ENCODE measurements at regions not wholly inside any gene's neighbourhood (a gene's known extent, or its start where the extent isn't known, plus 50 kb on each side); places are given as distances from the start of the nearest gene placed in this dataset.

DNA sequence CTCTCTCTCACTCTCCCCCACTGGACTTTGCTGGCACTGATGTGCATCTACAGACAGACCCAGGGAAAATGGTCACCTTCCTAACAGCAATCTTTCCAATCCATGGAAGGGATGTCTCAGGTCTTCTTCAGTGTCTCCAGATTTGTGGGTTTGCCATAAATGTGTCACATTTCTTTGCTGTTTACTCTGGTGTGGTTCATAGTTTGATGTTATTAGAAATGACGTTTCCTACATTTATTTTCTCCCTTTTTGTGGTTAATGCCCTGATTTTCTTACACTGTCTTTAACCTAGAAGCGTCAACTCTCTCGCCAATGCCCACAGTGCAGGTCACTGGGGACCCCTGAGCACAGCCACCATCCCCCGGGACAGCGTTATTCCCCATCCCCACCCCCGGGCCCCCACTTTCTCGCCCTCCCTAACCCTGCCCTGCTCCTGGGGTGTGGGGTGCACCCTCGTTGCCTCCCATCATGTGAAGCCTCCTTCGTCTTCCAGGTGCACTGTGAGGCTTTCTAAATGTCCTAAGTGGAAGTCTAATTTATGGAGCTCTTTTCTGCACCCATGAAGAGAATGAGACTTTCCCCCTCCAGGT is 86.5 kb downstream of the YTHDF1 start:
- DNase-seq (ENCODE audit: low spot score), result peak; percentile 7
- intact Hi-C loops (cut with DNase I), result no loop called here

DNA sequence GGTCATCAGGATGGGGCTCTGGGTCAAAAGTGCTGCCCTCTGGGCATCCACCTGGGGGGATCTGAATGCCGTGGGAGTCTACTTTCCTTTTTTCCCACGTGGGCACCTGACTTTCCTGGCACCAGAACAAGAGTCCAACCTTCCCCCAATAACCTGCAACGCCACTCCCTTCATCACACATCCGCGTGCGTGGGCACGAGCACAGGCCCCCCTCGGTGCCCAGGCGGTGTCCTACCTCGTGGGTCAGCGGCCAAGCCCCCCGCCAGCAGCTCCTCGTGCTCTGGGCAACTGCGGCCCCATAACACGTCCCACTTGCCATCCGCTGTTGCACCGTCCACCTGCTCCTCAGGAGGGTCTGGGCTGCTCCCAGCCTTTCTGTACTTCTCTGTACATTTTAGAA is 87.0 kb downstream of the YTHDF1 start:
- intact Hi-C loops (cut with DNase I), result no loop called here
- DNase-seq (ENCODE audit: low spot score), result peak; percentile 27

DNA sequence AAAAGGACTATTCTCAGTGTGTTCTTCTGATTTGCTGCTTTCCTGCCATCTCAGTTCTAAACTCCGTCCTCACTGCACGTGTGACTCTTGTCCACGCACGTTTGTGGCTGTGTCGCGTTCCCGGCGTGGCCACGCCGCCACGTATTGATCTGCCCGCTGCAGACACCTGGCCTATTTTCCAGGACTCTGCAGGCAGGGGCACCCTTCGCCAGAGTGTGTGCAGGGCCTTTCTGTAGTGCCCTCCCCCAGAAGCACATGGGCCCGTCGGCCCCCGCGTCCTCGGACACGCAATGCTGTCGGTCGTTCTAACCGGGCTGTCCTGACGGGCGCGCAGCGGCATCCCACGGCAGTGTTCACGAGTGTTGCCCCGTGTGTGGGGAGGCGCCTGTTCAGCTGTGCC is 87.6 kb downstream of the YTHDF1 start:
- intact Hi-C loops (cut with DNase I), result no loop called here
- DNase-seq (ENCODE audit: low spot score), result peak; percentile 66

DNA sequence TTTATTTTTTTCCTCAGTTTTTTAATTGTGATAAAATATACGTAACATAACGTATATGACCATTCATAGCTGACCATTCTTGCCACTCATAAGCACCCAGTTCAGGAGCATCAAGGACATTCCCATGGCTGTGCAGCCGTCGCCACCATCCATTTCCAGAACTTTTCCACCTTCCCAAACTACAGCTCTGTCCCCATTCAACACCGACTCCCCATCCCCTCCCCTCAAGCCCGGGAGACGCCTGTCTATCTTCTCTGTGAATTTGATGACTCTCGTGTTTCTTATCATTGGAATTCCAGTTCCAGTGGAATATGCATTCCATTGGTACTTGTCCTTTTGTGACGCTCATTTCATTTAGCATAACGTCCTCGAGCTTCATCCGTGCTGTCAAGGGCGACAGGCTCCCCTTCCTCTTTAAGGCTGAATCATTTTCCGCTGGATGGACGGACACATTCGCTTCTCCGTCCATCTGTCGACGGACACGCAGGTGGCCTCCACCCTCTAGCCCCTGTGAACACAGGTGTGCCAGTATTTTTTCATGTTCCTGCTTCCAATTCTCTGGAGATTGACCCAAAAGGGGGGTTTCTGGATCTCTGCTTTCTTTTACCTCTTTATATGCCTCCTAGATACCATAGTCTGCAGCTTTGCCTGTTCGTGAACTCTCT is 88.1 kb downstream of the YTHDF1 start:
- intact Hi-C loops (cut with DNase I), result no loop called here
- peak; percentile 49 for DNase-seq (ENCODE audit: low spot score)

DNA sequence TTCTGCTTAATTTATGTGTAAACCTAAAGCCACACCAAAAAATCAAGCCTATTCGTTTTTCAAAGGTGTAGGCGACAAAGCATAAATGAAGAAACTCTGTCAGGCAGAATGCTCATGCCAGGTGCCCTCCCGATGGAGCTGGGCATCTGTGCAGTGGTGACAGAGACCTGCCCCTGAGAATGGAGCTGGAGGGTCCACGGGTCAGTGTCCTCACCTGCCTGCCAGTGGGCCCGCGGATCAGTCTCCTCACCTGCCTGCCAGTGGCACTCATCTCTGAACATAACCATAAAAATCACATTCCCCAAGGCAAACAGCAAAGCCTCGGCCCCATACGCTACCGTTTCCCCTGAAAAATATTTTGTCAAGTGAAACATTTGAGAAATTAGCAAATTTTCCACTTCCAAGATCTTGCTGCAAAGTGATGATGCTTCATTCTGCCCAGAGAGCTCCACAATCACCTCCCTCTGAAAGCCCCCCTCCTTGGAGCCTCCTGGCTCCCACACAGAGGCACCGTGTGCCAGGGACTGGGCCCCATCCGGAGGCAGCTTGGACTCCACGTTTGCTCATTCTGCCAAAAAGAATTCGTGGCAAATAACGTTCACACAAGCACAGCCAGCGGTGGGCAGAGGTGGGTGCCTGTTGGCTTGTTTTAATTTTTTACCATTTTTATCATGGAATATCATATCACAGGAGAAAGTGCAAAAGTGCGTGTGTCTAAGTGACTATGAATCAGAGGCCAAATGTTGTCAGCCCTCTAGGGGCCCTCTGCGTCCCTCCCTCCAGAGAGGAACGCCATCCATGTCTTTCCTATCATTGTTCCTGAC is 88.8 kb downstream of the YTHDF1 start:
- DNase-seq (ENCODE audit: low spot score), result peak; percentile 20
- intact Hi-C loops (cut with DNase I), result no loop called here

DNA sequence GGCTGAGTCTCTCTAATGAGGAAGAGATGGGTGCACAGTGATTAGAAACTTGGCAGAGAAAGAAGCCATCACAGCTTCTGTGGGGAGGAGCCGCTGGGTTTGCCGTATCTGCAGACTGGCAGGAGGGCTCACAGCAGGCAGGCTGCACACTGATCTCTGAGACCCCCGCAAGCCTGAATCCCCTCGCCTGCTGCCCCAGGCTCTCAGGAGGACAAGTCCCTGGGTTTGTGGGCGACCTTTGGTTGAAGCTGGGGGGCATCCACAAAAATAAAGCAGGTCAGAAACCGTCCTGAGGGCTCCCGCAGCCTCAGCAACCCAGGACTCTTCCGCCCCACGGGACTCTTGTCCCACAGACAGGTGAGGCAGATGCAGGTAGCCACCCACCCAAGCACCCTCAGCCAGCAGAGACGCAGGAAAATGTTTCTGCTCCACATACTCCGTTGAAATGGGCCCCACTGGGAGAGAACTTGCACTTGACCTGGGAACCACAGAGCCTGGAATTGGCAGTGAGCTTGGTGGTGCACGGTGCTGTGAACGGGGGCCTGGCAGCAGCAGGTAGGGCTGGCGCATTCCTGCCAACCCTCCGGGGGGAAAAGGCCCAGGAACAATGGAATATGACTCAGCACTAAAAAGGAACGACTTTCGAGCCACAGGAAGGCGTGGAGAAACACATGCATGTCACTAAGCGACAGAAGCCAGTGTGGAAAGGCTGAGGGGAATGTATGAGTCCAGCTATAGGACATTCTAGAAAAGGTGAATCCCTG is 89.9 kb downstream of the YTHDF1 start:
- intact Hi-C loops (cut with DNase I), result no loop called here
- peak; percentile 53 for DNase-seq (ENCODE audit: low spot score)

DNA sequence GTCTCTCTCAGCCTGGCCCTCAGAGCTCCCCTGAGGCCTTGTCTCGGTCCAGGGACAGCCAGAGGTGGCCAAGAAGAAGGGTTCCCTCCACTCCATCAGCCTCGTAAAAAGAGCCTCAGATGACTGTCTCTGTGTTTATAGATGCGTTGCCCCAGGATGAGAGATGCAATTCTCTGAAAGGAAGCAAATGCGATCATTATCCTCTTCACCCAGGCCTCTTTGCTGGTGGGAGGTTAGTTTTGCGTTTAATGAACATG is 90.4 kb downstream of the YTHDF1 start:
- intact Hi-C loops (cut with DNase I), result no loop called here
- no peak for DNase-seq (ENCODE audit: low spot score)

DNA sequence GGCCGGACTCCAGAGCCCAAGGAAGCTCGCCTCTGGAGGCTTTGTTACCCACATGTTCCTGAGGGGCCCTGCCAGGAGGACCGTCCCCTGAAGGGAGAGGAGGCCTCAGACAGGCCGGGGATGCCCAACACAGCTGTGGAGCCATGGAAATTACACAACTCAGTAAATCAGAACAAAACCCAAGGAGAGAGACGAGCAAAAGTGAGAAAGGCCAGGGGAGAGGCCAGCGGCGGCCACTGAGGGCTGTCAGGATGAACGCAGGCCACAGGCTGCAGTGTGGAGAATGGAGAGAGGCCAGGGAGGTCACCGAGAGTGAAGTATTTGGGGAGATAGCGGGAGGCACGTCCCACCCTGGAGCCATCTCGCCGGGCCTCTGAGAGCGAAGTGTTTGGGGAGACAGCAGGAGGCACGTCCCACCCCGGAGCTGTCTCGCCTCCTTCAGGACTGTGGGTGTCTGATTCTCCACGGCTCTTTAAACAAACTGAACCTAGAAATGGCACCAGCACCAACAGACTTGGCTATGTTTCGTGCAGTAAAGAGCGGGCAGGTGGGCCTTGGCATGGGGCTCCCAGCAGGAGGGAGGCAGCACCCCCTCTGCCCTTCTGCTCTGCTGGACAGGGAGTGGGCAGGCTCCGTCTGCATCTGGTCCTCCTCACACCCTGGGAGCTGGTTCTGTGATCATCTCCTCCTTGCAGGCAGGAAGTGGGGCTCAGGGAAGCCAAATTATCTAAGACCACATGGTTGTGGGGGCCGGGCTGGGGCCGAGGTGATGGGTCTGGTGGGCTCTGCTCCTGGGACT is 91.0 kb downstream of the YTHDF1 start:
- intact Hi-C loops (cut with DNase I), result no loop called here
- peak; percentile 54 for DNase-seq (ENCODE audit: low spot score)

DNA sequence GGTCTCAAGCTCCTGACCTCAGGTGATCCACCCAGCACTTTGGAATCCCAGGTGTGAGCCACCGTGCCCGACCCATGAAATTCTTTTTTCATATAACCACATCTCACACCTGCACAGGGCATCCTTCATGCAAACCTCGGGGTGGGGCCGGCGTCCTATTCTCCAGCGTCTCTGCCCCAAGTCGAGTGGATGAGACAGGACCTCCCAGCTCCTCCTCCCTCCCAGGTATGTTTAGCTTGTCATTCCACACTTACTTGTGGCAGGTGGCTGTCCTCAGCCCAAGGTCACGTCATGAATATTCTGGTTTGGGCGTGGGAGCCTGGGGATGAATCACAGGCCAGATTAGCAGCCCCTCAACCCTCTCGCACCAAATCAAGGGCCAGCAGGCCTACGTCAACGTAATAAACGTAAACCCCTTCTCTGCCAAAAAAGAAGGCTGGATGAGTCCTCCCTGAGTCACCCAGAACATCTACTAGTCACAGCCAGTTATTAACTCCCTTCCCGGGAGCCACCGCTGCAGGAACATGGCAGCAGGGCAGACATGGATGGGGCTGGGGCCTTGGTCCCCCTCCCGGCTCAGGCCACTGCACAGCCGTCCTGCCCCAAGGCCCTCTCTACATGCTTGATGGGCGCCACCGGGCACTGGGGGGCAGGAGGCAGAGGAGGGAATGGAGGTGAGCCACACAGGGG is 91.7 kb downstream of the YTHDF1 start:
- intact Hi-C loops (cut with DNase I), result no loop called here
- peak; percentile 47 for DNase-seq (ENCODE audit: low spot score)

DNA sequence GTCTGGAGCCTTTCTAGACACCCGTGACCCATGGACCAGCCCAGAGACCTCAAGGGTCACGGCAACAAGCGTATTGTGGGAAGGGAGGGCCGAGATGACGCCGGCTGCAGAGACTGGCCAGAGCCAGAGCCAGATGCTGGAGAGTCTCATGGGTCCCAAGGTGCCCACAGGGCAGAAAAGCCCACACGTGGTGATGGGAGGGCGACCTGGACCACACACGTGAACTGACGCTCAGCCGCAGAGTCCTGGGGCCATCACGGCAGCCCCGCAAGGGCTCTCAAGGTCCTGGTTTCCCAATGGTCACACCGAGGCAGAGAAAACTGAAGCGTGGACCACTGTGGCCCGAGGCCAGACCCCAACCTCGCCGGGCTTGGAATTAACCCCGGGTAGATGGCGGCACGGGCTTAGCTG is 92.6 kb downstream of the YTHDF1 start:
- intact Hi-C loops (cut with DNase I), result no loop called here
- DNase-seq (ENCODE audit: low spot score), result peak; percentile 43

DNA sequence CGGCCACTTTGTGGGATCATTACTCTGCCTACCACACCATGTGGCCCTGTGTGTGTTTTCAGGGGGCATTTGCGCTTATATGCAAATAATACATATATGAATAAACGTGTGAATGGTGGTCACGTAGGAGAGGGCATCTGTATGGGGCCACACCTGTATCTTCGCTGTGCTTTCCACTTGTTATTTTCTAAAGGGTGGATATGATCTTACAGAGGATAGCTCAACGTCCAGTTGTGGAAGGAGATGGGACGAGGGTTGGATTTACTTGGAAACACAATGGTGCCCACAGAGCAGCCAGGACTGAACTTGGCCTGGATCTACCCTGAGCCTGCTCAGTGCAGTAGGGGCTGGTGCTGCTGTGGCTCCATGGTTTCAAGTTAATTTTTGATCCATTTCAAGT is 93.3 kb downstream of the YTHDF1 start:
- DNase-seq (ENCODE audit: low spot score), result peak; percentile 26

DNA sequence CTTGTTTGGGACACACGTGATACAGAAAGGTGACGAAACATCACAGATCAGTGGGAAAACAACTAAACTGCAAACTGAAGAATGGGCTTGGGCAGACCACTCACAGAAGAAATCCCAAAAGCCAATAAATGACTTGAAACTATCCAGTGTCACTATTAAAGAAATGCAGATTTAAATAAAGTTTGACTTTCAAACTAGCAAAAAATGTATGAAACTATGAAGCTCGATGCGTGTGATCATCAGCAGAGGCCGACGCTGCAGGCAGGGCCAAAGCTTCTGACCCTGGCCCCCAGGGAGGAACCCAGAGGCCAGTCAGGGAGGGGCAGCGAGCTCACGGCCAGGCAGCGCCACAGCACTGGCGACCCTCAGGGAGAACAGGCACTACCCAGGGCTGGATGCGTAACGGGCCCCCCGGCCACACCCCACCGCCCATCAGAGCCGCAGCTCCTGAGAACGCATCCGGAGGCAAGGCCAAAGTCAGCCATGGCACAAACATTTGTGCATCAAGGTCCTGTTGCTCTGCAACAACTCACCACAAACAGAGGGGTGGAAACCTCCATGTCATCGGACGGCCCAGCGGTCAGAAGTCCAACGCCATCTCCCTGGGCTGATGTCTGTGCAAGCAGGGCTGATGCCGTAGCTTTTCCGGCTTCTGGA is 94.1 kb downstream of the YTHDF1 start:
- DNase-seq (ENCODE audit: low spot score), result peak; percentile 47
- intact Hi-C loops (cut with DNase I), result no loop called here

More for the DNA sequence above, 93.3 kb downstream of the YTHDF1 start:
- intact Hi-C loops (cut with DNase I), result no loop called here

DNA sequence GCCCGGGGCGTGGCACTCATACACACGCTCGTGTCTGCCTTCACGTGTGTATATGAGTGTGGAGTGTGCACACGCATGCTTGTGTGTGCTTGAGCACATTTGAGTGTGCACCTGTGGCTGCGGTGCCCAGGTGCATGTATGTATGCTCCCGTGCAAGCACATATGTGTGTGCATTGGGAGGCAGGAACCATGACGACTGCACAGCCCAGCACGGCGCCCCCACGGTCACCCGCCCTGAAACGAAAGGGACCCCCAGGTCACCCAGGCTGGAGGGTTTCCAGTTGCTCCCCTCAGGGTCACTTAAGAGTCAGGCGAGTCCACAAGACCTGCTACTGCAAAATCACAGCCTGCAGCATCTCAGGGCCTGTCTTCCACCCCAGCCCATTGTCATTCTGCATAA is 94.7 kb downstream of the YTHDF1 start:
- no peak for DNase-seq (ENCODE audit: low spot score)
- intact Hi-C loops (cut with DNase I), result no loop called here

DNA sequence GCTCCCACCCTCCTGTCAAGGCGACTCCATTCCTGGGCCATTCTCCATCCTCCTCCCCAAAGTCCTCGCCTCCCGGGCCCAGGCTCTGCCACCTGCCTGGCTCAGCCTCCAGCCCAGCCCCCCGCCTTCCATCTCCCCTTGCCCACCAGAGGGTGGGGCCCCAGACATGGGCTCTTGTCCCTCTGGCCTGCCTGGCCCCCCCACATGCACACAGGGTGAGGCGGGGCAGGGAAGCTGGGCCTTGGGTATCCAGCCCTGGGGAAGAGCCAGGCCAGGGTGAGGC is 95.2 kb downstream of the YTHDF1 start:
- intact Hi-C loops (cut with DNase I), result no loop called here

DNA sequence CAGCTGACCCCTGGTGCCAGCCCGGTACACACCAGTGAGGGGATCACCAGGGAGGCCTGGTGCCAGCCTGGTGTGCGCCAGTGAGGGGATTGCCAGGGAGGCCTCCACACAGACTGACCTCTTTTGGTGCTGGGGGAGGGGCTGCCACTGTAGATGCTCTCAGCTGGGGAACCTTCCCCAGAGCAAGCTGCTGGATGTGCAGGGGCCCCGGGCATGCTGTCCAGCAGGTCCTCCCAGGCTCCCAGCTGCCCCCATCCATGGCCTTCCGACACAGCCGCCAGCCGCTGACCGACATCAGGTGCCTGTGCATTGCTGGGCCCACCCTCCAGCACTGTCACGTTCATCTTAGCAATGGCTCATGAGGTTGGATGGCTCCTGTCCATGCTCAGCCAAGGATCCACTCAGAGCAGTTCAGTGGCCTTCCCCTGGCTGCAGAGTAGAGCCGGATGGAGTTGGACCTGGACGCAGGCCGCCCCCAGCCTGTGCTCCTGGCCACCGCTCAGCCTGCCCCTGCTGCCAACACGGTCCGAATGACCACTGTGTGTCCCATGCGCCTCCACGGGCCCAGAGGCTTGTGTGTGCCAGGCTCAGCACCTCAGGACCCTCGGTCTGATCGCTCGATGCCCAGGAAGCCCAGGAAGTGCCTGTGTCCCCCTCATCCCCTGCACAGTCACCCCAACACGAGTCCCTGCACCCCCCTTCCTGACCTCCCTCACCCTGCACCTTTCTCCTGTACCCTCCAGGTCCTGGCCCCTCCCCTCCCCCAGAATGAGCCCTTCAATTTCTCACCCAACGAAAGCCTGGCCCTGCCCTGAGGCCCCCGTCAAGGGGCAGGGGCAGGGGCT is 95.7 kb downstream of the YTHDF1 start:
- intact Hi-C loops (cut with DNase I), result no loop called here
- DNase-seq (ENCODE audit: low spot score), result no peak

More for the DNA sequence above, 95.2 kb downstream of the YTHDF1 start:
- DNase-seq (ENCODE audit: low spot score), result no peak

DNA sequence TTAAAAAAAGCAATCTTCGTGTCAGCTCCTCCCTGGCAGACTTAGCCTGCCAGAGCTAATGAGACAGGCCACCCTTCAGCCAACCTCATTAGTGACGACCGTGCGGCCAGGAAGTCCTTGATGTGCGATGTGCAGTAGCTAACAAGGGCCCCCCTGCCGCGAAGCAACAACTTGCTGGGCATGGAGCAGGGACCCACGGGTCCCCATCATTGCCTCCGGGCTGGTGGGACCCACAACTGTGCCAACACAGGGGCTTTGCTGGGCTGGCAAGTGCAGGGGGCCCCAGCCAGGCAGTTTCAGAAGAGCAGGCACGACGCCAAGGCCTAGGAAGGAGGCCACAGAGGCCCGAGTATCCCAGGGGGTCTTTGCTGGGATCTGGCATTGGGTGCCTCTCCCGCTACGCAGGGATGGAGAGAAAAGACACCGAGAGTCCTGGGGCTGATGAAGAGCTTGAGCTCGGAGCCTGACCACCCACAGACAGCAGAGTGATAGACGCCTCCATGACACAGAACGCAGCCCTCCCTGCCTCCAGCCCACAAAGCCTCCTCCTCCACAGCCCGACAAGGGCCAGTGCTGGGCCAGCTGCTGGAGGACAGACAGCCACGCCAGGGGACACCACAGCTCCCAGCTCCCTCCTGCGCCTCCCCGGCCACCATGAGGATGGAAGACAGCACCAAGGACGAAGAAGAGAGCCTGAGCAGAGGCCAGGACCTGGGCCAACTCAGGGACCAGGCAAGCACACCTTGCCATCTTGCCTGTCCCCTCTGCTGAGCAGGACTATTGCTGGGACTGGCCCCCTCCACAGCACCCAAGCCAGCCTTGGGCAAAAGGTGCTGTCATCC is 96.6 kb downstream of the YTHDF1 start:
- no peak for DNase-seq (ENCODE audit: low spot score)
- intact Hi-C loops (cut with DNase I), result no loop called here
